Hematopoietic multipotent progenitor cell treated with erythropoietin and hydrocortisone succinate and interleukin-3 and kit ligand, for 17 days (in vitro differentiated cells): ENCODE measurements at regions not wholly inside any gene's neighbourhood (a gene's known extent, or its start where the extent isn't known, plus 50 kb on each side); places are given as distances from the start of the nearest gene placed in this dataset.

Experiments
- DNase-seq: peaks from one replicate; pipeline ENCODE4 v3.0.0-alpha.2; 2015; ENCODE audit warnings: low spot score

- DNase-seq, result no peak
Observed at GRCh38 chr13:27014406-27015359, 156.9 kb downstream of the USP12 start.

GRCh38 chr13:27012482-27013197 lies 159.0 kb downstream of the USP12 start:
- no peak for DNase-seq

GRCh38 chr13:27011661-27012060 lies 159.9 kb downstream of the USP12 start:
- no peak for DNase-seq

DNA sequence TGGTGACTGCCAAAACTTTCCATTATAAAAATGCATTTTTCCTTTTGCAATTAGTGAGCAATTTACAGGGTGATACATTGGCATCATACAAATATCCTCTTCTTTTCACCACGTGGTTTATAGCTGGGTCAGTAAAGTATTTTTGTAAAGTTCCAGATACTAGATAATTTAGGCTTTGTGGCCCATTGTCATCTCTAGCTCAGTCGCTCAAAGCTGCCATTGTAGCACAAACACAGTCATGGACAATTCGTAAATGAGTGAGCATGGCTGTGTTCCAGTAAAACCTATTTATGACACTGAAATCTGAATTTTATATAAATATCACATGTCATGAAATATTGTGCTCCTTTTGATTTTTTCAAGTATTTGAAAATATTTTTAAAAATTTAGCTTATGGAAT lies 162.9 kb downstream of the USP12 start:
- DNase-seq, result no peak

GRCh38 chr13:27007166-27007565 lies 164.4 kb downstream of the USP12 start:
- DNase-seq, result no peak

- DNase-seq, result no peak
Observed at GRCh38 chr13:27006519-27007161, 165.0 kb downstream of the USP12 start.

- DNase-seq, result no peak
Observed at GRCh38 chr13:27005976-27006518, 165.6 kb downstream of the USP12 start.

GRCh38 chr13:27005556-27005955 lies 166.1 kb downstream of the USP12 start:
- DNase-seq, result no peak

- no peak for DNase-seq
Observed at GRCh38 chr13:27004866-27005265, 166.7 kb downstream of the USP12 start.

DNA sequence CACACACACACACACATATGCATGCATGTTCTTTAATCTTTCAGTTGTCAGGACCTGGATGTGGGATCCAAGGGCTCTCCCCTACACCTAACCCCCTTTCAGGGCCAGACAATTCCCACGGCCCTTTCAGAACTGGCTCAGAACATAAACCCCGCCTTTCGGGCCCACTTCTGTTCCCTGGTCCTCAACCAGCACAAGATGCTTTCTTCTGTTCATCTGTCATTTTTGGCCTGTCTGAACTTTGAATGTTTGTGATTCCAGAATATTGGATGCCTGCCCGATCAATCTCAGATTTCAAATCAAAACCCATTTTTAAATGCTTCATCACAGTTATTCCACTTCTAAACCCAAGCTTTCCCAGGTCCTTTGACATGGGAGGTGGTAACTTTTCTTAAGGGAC lies 167.3 kb downstream of the USP12 start:
- no peak for DNase-seq

- no peak for DNase-seq
Observed at GRCh38 chr13:27001705-27002104, 169.9 kb downstream of the USP12 start.

DNA sequence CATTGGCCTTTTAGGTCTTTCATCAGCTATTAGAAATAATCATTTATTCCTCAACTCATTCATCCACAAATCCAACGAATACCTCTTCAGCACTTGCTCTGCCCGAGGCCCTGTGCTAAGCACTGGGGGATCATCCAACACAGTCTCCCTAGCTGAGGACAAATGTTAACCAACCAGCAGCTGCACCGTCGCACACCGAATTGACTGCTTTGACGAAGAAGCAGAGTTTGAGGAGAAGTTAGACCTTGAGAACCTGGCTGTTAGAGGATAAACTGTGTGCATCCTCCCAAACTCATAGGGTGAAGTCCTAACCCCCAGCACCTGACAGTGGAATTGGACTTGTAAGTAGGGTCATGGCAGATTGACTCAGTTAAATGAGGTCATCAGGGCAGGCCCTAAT lies 170.9 kb downstream of the USP12 start:
- no peak for DNase-seq

DNA sequence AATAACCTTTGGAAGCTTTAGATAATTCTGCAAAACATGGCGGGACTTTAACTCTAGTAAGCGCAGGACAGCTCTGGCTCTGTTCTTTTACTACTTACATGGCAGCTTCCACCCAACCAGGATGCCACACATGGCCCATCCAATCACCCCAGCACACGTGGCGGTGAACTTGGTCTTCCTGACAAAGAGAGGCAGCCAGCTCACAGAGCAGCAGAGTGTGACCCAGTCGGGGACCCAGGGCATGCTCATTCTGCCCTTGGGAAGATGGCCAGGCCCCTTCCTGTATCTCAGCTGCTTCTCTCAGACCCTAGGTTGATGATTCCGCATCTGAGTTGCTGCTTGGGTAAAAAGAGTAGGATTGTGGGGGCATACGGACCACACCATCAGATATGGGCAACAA lies 172.1 kb downstream of the USP12 start:
- DNase-seq, result no peak

- no peak for DNase-seq
Observed at GRCh38 chr13:26998292-26998691, 173.3 kb downstream of the USP12 start.

GRCh38 chr13:26996965-26997752 lies 174.5 kb downstream of the USP12 start:
- no peak for DNase-seq

DNA sequence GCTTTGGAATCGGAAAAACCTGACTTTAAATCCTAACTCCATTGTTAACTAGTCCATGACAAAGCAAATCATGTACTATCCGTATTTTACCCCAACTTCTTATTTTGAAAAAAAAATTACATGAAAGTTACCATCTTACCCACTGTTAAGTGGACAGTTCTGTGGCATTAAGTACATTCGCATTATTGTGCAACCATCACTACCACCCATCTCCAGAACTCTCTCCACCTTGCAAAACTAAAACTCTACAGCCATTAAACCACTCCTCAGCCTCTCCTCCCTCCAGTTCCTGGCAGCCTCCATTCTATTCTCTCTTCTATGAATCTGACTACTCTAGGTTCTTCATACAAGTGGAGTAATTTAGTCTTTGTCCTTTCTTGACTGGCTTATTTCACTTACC lies 176.5 kb downstream of the USP12 start:
- DNase-seq, result no peak

DNA sequence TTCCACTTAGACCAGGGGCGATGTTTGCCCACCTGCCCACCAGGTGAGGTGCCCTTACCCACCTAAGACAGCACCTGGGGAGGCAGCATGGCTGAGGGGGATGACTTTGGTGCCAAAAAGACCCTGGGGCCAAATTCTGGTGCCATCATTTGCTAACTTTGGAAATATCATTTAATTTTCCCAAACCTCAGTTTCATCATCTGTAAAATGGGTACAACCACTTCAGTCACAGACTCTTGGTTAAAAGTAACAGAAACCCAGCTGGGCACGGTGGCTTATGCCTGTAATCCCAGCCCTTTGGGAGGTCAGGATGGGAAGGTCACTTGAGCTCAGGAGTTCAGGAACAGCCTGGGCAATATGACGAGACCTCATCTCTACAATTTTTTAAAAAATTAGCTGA lies 177.8 kb downstream of the USP12 start:
- no peak for DNase-seq

DNA sequence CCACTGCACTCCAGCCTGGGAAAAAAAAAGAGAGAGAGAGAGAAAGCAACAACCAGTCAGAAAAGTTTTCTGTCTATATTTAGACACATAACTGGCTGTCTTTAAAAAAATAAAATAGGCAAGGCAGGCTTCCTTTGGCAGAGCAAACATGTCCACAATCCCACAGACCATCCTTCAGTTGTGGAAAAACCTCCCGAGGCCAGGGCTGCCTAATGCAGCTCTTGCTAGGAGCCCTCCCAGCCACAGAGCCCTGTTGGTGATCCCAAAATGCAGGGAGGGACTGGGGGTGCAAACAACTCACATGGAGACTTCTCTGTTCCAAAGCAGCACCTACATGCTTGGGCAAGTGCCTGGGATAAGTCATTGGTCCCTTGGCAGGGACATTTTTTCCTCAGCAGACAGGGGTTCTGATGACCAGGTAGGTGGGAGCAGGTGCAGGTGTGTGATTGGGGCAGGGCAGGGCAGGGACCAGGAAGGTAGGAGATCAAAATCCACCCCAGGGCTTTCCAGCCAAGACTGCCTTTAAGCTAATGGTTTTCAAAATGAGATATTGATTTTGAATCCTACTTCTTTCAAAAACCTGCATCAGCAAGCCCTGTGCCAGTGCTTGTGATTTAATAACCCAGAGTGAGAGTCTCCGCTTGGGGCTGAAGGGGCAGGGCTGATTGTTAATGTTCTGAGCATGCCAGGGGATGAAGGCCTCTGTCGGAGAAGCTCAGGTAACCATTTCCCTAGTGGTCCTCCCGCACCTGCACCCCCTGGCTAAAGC lies 178.5 kb downstream of the USP12 start:
- DNase-seq, result no peak

GRCh38 chr13:26991508-26992181 lies 180.0 kb downstream of the USP12 start:
- no peak for DNase-seq

DNA sequence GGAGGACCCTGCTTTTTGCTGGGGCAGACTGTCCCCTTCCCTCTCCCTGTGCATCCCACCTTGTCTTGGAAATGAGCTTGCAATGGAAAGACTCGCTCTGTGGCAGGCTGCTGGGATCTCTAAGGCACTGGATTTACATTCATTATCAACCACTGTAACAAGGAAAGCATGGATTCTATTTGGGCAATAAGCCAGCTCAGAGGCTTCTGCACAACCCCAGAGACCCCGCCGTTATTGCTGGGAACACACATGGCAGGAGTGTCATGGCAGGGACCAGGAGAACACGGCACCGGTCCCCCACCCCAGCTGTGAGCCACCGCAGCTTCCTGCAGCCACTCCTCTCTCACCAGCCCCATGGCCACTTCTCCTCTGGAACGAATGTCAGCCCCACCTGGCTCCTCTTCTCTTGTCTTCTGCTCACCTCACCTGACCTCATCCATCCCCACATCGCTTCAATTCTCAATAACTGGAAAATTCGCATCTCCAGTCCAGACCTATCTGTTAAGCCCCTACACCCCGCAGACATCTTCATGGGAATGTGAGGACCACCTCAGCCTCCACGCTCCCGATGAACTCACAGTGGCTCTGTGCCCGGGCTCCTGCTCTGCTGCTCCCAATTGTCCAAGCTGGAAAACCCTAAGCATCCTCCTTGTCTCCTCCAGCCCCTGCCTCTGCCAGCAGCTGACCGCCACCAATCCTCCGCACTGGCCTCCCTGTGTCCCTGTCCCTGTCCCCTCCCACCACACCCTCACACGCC lies 181.5 kb downstream of the USP12 start:
- DNase-seq, result no peak
